Esophagus squamous epithelium (tissue), 4 donors: ENCODE measurements at regions not wholly inside any gene's neighbourhood (a gene's known extent, or its start where the extent isn't known, plus 50 kb on each side); places are given as distances from the start of the nearest gene placed in this dataset.

ENCODE experiments used
- CTCF ChIP-seq, 6 experiments: fragments of 450-650 bp in 4 of 6; fragments of 200-600 bp in 2 of 6; sonication (generic) in 2 of 6; IDR thresholded peaks; one replicate each; pipeline ENCODE4 v1.5.1; 2016 to 2019; ENCODE audit warnings: antibody characterized with exemption in 6 of 6, mild to moderate bottlenecking in 4 of 6, moderate library complexity in 4 of 6
- POLR2A ChIP-seq, 4 donors: fragments of 450-650 bp; IDR thresholded peaks; one replicate each; pipeline ENCODE4 v1.6.1; 2017; ENCODE audit warnings: antibody characterized with exemption in 4 of 4, mild to moderate bottlenecking in 4 of 4, moderate library complexity in 3 of 4

- TF ChIP-seq CTCF (IDR thresholded peaks at IDR 0.05) (no peak), POLR2A (IDR thresholded peaks at IDR 0.05) (no peak)
Measured at GRCh38 chr16:55272744-55273143, 51.3 kb upstream of the IRX6 start.
